Right kidney (tissue), 1 donor: ENCODE measurements at regions not wholly inside any gene's neighbourhood (a gene's known extent, or its start where the extent isn't known, plus 50 kb on each side); places are given as distances from the start of the nearest gene placed in this dataset.

Experiments used
- DNase-seq: peaks from one replicate; pipeline ENCODE4 v3.0.0-alpha.2; 2016

DNA sequence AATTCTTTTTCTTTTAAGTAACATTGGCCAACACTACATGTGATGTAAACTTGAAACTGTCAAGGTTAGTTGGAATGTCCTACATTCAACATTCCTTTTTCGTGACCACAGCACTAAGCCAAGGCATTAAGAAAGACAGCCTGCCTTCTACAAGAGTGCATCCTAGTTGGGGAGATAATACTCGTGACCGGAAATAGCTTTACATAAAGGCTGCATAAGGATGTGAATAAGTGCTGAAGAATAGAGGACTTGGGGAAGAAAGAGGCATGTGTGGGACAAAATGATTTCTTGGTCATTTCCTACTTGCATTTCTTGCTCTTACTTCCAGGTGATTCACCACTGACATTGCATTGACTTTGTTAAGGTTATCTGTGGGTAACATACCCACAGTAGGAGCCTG, 282.0 kb downstream of the DMRT2 start:
- DNase-seq, result no peak

- no peak for DNase-seq
Observed at GRCh38 chr9:1335174-1335573, 285.0 kb downstream of the DMRT2 start.

DNA sequence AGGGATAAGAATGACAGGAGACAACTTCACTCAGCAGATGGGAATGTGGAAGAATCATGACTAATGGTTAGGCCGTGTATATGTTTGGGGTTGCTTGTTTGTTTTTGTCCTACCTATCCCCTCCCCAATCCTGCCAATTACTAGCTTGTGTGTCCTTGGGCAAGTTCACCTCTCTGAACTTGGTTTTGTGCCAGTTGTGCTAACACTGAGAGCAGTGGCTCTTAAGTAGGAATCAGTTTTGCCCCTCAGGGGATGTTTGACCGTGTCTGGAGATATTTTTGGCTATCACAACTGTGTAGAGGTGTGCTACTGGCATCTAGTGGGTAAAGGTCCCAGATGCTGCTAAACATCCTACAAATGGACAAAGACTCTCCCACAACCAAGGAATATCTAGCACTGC, 287.0 kb downstream of the DMRT2 start:
- DNase-seq, result no peak

DNA sequence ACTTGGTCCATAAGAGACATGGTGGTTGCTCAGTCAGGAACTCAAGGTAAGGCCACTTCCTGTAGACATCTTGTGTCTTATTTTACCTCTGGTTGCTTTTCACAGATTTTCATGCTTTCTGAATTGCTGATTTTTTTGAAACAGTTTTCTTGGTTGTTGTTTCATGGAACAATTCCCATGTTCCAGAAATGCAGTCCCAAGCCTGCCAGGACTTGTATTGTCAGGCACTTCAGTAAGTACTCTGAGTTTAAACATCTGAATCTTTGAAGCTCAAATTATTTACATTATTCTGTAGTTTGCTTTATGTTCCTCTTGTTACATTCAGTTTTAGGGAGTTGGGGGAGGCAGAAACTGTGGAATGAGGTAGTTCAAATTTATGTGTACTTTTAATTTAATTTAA, 290.2 kb downstream of the DMRT2 start:
- no peak for DNase-seq

DNA sequence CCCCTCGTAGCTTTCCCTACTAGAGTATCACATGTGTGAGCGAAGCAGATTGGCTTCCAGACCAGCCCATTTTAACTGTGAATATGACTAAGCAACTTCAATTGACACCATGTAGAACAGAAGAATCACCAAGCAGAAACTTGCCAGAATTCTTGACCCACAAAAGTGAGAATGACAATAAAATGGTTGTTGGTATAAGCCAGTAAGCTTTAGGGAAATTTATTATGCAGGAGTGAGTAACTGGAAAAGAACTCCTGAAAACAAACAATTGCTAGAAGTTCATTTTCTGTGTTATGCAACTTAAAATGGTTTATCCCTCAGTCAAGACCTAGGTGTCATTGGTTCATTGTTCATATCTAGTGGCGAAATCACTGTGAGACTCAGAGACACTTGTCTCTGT, 303.1 kb downstream of the DMRT2 start:
- no peak for DNase-seq

DNA sequence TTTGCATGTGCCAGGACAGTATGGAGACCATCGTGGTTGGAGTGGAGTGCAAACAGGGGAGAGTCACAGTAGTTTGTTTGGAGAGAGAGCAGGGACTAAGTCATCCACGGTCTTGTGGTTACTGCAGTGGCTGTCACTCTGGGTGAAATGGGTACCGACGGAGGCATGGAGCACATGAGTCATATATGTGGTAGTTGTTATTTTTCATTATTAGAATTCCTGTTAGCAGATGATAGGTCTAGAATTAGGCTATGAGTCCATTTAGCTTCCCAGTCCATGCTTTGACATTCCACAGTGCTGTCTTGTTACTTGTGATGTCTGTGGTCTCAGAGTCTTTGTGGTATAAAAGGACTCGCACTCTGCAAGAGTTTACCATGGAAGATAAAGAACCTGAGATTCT, 303.9 kb downstream of the DMRT2 start:
- DNase-seq, result no peak

GRCh38 chr9:1354606-1355005, 304.4 kb downstream of the DMRT2 start:
- DNase-seq, result no peak

- DNase-seq, result no peak
Observed at GRCh38 chr9:1355656-1356055, 305.5 kb downstream of the DMRT2 start.

DNA sequence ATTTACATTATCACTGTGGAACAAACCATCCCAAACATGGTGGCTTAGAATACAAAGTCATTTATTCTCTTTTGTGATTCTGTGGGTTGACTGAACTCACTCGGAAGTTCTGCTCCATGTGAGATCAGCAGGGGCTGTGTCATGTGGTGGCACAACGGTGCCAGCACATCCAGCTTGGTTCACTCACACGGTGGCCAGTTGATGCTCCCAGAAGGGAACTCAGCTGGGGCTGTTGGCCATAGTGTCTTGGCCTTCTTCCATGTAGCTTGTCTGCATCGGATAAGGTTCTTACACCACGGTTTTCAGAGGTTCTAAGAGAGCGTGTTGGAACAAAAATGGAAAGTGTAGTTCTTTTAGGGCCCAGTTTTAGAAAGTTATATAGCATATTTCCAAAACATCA, 312.7 kb downstream of the DMRT2 start:
- DNase-seq, result no peak

GRCh38 chr9:1366276-1366675, 316.1 kb downstream of the DMRT2 start:
- no peak for DNase-seq

- DNase-seq, result no peak
Observed at GRCh38 chr9:1369297-1369696, 319.1 kb downstream of the DMRT2 start.

GRCh38 chr9:1373445-1373844, 323.3 kb downstream of the DMRT2 start:
- DNase-seq, result no peak

DNA sequence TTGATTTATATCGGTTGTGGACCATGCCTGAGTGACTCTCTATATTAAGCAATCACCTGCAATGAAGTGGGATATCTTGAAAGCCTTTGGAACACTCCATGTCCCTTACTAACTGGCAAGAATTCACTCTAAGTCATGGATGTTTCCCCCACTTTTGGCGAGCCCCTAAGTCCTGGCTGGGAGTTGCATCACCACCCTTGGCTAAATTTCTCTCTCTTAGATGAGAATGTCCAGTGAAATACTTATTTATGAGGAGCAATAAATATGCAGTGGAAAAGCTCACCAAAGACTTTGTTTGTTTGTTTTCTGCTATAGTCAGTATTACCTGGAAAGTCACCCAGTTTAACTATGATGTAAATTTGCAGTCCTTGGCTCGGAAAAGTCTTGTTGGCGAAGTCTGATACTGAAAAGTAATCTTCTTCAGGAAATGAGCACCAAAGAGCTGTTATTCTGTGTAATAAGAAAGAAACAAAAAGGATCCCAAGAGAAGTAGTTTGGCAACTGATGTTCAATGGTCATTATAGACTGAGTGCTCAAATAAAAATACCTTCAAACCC, 333.8 kb downstream of the DMRT2 start:
- no peak for DNase-seq

DNA sequence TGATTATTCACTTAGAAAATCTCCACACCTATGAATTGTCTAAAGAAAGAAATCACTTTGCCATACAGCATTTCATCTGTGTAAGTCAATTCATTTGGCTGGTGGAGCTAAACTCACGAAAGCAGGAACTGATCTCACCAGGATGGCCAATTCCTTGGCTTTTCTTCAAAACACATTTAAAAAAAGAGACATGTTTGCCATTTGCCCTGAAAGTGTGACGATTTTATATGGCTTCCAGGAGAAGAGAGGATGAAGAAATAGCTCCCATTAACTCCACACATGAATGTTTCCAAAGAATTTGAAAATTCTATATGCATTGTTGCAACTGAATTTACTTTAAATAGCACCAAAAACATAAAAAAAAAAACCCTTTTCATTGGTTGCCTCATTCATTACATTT, 334.7 kb downstream of the DMRT2 start:
- DNase-seq, result no peak

GRCh38 chr9:1386420-1386819, 336.3 kb downstream of the DMRT2 start:
- no peak for DNase-seq

DNA sequence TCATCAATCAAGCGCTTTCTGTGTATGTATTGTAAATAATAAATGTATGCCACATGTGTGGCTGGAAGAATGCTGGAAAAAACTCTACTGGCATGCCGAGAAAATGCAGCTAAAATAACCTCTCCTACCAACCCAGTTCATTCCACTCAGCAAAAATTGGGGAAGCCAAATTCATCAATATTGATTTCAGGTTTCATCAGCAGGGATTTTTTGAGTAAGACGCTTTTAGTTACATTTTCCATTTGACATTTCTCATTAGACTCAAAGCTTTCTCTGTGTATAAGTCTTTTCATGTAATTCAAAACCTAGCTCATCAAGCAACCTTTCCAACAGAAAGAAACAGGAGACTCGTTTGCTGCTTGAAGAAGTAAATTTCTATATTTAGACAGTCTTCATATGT, 338.1 kb downstream of the DMRT2 start:
- no peak for DNase-seq

GRCh38 chr9:1400983-1401382, 350.8 kb downstream of the DMRT2 start:
- DNase-seq, result no peak

GRCh38 chr9:1404940-1405339, 354.8 kb downstream of the DMRT2 start:
- no peak for DNase-seq

GRCh38 chr9:1411826-1412225, 361.7 kb downstream of the DMRT2 start:
- DNase-seq, result no peak

DNA sequence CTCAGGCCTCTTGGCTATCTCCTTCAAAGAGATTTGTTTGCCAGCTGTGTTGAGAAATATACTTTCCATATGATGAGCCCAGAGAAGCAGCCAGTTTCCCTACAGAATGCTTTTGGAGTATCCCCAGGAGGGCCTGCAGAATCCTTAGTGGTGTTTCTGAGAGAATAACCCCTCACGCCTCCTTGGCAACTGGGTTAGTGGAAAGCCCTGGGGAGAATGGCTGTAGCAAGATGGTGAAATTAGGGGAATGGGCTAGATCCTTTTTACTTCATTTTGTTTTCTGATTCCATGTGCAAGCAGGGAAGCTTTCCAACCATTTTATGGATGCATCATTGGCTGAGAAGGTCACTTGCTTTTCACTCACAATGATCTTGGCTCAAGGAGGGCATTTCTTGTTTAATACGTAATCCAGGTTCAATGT, 364.6 kb downstream of the DMRT2 start:
- DNase-seq, result no peak

DNA sequence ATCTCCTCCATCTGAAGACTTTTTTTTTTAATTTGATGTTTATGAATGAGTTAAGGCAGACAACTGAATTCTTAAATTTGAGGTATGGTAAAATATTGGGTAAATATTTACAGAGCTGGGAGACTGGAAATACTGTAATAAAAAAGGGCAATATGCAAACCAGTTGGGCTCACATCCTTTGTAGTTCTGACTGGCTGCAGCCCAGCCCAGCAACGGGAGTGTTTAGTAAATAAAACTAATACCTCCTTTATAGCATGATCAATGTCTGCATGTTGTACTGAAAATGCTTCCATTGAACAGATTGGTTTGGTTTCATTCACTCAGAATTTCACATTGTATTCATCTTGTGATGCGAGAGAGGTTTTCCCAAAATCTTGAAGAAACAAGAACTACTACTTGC, 365.0 kb downstream of the DMRT2 start:
- DNase-seq, result no peak

DNA sequence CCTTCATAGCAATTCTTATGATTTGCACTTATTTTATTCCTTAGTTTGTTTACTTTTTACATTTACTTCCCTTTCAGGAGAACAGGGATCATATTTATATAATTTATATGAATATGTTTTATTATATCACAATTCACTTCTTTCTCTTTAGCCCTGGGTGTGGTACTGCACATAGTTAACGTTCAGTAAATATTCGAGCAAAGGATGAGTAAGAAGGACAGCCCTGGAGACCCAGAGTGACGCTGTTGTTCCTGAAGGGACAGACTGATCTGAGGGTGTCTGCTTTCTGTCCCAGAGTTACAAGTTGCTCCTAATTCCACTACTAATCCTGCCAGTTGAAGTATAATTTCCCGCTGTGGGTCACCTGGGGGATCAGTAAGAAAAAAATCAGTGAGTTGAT, 366.1 kb downstream of the DMRT2 start:
- DNase-seq, result no peak

DNA sequence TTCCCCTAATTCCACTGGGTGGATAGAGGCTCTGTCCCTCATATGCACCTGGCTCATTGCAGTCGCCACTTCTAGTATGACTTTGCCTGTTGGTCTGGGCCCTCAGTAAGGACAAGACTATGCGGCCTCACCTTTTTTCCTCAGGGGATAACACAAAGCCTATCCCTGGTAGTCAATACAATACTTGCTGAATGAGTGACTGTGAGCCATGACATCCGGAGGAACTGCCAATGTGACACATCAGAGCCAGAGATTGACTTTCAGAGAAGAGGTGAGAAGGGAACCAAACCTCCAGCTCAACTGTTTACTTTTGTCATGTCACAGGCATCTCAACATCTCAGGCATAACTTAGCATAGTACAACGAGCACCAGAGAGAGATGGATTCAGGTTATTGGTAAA, 371.3 kb downstream of the DMRT2 start:
- no peak for DNase-seq

- DNase-seq, result no peak
Observed at GRCh38 chr9:1427875-1428274, 377.7 kb downstream of the DMRT2 start.

DNA sequence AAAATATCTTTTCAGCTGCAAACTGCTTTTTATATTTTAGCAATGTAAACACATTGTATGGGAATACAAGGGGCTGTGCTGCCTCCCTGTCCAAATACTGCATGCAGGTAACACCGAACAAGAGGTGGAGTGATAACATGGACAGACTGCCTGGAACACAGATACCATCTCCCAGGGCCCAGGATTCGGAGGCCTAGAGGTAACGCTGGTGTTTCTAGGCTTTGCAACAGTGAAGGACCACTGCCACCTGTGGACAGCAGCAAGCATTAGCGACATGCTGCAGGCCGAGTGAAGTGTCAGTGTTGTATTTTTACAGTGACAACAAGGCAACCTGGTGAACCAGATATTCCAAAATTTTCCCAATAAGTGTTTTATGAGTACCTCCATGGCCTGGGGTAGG, 379.1 kb downstream of the DMRT2 start:
- DNase-seq, result no peak
